Activated CD4-positive, alpha-beta T cell treated with anti-CD3 and anti-CD28 coated beads for 36 hours (primary cell): ENCODE measurements at regions not wholly inside any gene's neighbourhood (a gene's known extent, or its start where the extent isn't known, plus 50 kb on each side); places are given as distances from the start of the nearest gene placed in this dataset.

Source experiments
- ATAC-seq: fragments of 200-7000 bp; cut with Tn5 transposase; one replicate; pipeline ENCODE4 v1.10.0; 2021; ENCODE audit warnings: mild to moderate bottlenecking, moderate library complexity
- CTCF ChIA-PET: fragments of 350-600 bp; sonication (Branson Sonifier 250); formaldehyde crosslinking; loops from one replicate; lab custom pipeline; 2021; ENCODE audit warnings: antibody characterized with exemption; lab: Charles Lee
- POLR2A ChIA-PET: fragments of 350-600 bp; sonication (Branson Sonifier 250); formaldehyde crosslinking; loops from one replicate; lab custom pipeline; 2021; ENCODE audit warnings: antibody characterized with exemption, inconsistent platforms; lab: Charles Lee
- DNase-seq: peaks from one replicate; pipeline ENCODE4 v3.0.0-alpha.2; 2020
- H3K27ac Mint-ChIP-seq: one replicate; pipeline ENCODE4 v1.8.0; 2021; ENCODE audit warnings: mixed read lengths
- H3K27me3 Mint-ChIP-seq: one replicate; pipeline ENCODE4 v1.8.0; 2021; ENCODE audit warnings: mixed read lengths
- H3K36me3 Mint-ChIP-seq: one replicate; pipeline ENCODE4 v1.8.0; 2021; ENCODE audit warnings: low read depth, mixed read lengths
- H3K4me1 Mint-ChIP-seq: one replicate; pipeline ENCODE4 v1.8.0; 2021; ENCODE audit warnings: mixed read lengths
- H3K4me3 Mint-ChIP-seq: one replicate; pipeline ENCODE4 v1.8.0; 2021; ENCODE audit warnings: mild to moderate bottlenecking, moderate library complexity, mixed read lengths
- H3K9me3 Mint-ChIP-seq: one replicate; pipeline ENCODE4 v1.8.0; 2021; ENCODE audit warnings: low read depth, mixed read lengths
- intact Hi-C, 2 experiments: fragments of 100-400 bp; cut with DNase I in 1 of 2; cut with micrococcal nuclease in 1 of 2; formaldehyde crosslinking; loops; one replicate each; pipeline versions ENCODE4 v1.14.2 to v1.15.1; 2022 to 2024; cut with DNase I, micrococcal nuclease

DNA sequence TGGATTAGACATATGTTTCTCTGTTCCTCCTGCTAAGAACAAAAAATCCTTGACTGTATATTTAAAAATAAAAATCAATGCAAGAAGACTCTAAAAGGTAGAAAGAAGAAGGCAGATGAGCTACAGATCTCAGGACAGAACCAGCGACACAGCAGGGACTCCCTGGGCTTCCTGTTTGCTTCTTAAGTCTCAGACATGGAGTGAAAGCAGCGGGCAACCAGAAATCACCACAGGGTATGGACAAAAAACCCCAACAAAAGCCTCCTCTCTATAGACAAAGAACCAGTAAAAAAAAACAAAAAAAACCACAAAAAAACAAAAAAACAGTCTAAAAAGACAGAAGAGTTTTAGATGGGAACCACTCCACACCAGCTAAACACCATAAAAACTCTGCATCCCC, 971.0 kb upstream of the GYPC start:
- Mint-ChIP-seq H3K4me3 (no peak overlapping the region), H3K36me3 (no peaks in the 10 kb centered on the region), H3K9me3 (no peaks in the 10 kb centered on the region), H3K27me3 (no peaks in the 10 kb centered on the region), H3K4me1 (no peaks in the 10 kb centered on the region), H3K27ac (no peak overlapping the region)
- intact Hi-C loops = no loop called here
- ChIA-PET POLR2A (interaction anchor here (0.6 kb wide), 1 partner anchor 48 kb away, joined by 3 read pairs; no protein-coding TSS in a partner anchor), CTCF (no interaction called here)
- DNase-seq = no peak
- ATAC-seq = no peak

DNA sequence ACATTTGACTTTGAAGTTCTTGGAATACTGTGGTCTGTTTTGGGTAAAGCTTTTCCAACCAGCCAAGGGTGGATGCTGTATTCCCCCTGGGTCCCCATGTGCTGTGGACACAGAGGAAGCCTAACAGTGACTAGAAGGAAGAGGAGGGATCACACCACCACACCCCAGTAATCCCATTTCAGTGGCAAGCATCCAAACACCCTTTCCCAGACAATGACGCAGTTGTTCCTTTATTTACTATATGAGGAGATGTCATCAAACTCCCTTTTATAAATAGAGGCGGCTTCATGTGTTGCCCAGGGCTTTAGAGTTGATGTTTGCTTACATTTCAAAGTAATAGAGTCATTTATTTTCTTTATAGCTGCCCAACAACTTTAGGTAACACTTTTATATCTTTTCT, 959.4 kb upstream of the GYPC start:
- H3K27ac Mint-ChIP-seq = no peak overlapping the region
- ChIA-PET POLR2A (no interaction called here), CTCF (interaction anchor here (0.7 kb wide), 1 partner anchor 22 kb away, joined by 3 read pairs; no protein-coding TSS in a partner anchor)
- ATAC-seq (no peak), DNase-seq (no peak)
- no peaks in the 10 kb centered on the region for H3K36me3 Mint-ChIP-seq
- no peaks in the 10 kb centered on the region for H3K27me3 Mint-ChIP-seq
- H3K9me3 Mint-ChIP-seq = no peaks in the 10 kb centered on the region
- intact Hi-C loops = no loop called here
- no peaks in the 10 kb centered on the region for H3K4me1 Mint-ChIP-seq
- H3K4me3 Mint-ChIP-seq = no peak overlapping the region

DNA sequence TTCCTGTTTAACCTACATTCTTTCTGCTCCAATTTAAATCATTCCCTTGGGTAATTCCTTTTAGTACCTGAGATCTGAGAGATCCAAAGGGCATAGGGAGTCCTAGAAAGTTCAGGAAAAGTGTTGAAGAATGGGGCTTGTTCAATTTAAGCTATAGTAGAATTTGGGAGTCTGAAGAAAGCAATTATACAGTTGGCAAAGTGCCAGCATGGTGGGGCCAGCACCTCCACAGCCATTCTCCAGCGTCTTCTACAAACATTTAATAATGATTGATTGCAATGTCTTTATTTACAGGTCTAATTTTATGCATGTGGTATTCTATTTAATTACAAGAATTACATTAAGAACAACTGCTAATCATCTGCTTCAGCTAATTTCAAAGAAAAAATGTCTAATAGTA, 957.7 kb upstream of the GYPC start:
- ChIA-PET CTCF (no interaction called here), POLR2A (no interaction called here)
- Mint-ChIP-seq H3K27ac (no peak overlapping the region), H3K4me1 (no peaks in the 10 kb centered on the region), H3K4me3 (no peak overlapping the region), H3K9me3 (no peaks in the 10 kb centered on the region), H3K27me3 (no peaks in the 10 kb centered on the region), H3K36me3 (no peaks in the 10 kb centered on the region)
- intact Hi-C loops = no loop called here
- DNase-seq (no peak), ATAC-seq (no peak)

- DNase-seq = no peak
- Mint-ChIP-seq H3K4me1 (no peaks in the 10 kb centered on the region), H3K27ac (no peak overlapping the region), H3K9me3 (no peaks in the 10 kb centered on the region), H3K4me3 (no peak overlapping the region), H3K36me3 (no peaks in the 10 kb centered on the region), H3K27me3 (no peaks in the 10 kb centered on the region)
- ChIA-PET CTCF (interaction anchor here (0.6 to 0.7 kb wide), 2 partner anchors 16 to 889 kb away, joined by 3 to 4 read pairs; no protein-coding TSS in a partner anchor), POLR2A (no interaction called here)
- no peak for ATAC-seq
- intact Hi-C loops = no loop called here
Measured at GRCh38 chr2:125701070-125701469, 954.9 kb upstream of the GYPC start.

DNA sequence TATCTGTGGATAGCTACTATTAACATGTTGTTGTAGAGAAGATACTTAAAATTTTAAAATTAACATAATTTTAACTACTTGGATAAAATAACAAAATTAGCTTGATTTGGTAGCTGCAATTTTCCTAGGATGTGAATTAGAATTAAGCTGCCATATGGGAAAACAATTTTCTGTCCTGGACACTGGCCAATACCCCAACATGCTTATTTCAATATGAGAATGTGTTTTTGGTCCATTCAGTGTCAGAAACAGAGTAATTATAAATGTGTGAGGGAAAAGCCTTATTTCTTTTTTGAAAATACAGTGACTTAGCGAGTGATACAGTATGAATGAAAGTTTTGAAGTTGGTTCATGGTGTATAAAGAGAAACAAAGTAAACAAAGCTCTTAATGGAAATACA, 948.3 kb upstream of the GYPC start:
- ChIA-PET POLR2A (no interaction called here), CTCF (no interaction called here)
- no peak overlapping the region for H3K4me3 Mint-ChIP-seq
- no peak for ATAC-seq
- H3K27ac Mint-ChIP-seq = no peak overlapping the region
- peaks cover 3% of the 10 kb centered on the region for H3K9me3 Mint-ChIP-seq
- no peaks in the 10 kb centered on the region for H3K27me3 Mint-ChIP-seq
- no peaks in the 10 kb centered on the region for H3K4me1 Mint-ChIP-seq
- no peak for DNase-seq
- intact Hi-C loops = no loop called here
- no peaks in the 10 kb centered on the region for H3K36me3 Mint-ChIP-seq

DNA sequence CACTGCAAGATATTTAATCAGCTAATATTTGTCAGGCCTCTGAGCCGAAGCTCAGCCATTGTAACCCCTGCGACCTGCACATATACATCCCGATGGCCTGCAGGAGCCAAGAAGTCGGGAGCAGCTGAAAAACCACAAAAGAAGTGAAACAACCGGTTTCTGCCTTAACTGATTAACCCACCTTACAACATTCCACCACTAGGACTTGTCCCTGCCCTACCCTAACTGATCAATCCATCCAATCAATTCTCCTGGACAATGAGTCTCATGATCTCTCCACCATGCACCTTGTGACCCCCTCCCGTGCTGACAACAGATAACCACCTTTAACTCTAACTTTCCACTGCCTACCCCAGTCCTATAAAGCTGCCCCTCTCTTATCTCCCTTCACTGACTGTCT, 945.4 kb upstream of the GYPC start:
- intact Hi-C loops = no loop called here
- ChIA-PET CTCF (no interaction called here), POLR2A (no interaction called here)
- H3K4me1 Mint-ChIP-seq = no peaks in the 10 kb centered on the region
- no peak overlapping the region for H3K4me3 Mint-ChIP-seq
- peaks cover 3% of the 10 kb centered on the region for H3K9me3 Mint-ChIP-seq
- H3K36me3 Mint-ChIP-seq = no peaks in the 10 kb centered on the region
- no peaks in the 10 kb centered on the region for H3K27me3 Mint-ChIP-seq
- no peak overlapping the region for H3K27ac Mint-ChIP-seq
- DNase-seq (no peak), ATAC-seq (no peak)

DNA sequence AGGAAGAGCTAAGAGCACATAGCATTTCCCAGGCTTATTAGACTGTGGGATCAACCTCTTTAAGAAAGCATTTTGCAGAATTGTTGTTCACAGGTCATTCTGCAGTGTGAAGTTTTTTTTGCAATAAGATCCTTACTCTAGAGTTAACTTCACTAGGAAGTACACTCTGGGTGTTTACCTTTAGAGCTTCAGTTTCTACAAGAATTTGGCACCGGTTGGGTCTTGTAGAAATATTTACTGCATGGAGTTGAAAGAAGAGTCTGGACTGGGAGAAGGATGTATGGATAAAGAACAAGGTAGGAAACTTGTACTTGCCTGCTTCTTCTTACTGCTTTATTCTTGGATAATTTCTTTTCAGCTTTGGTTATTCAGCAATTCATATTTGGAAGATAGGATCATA, 944.9 kb upstream of the GYPC start:
- peaks cover 3% of the 10 kb centered on the region for H3K9me3 Mint-ChIP-seq

GRCh38 chr2:125713533-125713932, 942.4 kb upstream of the GYPC start:
- CTCF ChIA-PET = no interaction called here
- POLR2A ChIA-PET = no interaction called here
- no peak for DNase-seq
- Mint-ChIP-seq H3K27me3 (no peaks in the 10 kb centered on the region), H3K36me3 (no peaks in the 10 kb centered on the region), H3K27ac (no peak overlapping the region), H3K4me3 (no peak overlapping the region), H3K4me1 (no peaks in the 10 kb centered on the region), H3K9me3 (peaks cover 4% of the 10 kb centered on the region)
- intact Hi-C loops = no loop called here
- no peak for ATAC-seq

More for the DNA sequence above, 944.9 kb upstream of the GYPC start:
- ChIA-PET POLR2A (no interaction called here), CTCF (no interaction called here)
- Mint-ChIP-seq H3K27ac (no peak overlapping the region), H3K36me3 (no peaks in the 10 kb centered on the region), H3K4me3 (no peak overlapping the region), H3K27me3 (no peaks in the 10 kb centered on the region), H3K4me1 (no peaks in the 10 kb centered on the region)
- intact Hi-C loops = no loop called here
- ATAC-seq = no peak
- DNase-seq = no peak

DNA sequence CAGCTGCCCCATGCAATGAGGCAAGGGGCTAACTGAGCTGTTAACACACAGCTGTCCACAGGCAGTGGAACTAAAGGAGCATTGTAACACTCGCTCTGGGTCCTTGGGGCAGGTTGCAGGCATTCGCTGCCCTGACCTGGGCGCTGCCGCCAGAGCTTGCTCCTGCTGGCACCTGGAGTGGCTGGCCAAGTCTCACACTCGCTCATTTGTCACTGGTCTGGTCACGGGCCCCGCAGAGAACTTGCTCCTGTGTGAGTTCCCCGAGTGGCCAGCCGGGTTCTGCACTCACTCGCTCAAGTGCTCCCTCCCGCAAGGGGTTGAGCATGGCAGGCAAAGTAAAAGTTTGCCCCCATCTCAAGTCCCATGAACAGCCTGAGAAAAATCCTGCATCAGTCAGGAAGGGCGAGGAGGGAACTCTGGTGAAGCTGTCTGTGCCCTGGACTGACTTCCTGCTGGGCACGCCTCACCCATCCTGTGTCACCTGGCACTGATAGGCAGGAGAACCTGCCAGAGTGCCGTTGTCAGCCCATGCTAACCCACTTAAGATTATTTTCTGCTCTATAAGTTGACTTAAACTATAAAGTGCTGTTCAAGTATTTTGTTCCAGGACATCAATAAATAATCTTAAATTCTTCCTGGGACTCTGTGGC, 934.8 kb upstream of the GYPC start:
- DNase-seq = no peak
- Mint-ChIP-seq H3K4me3 (no peak overlapping the region), H3K27ac (no peak overlapping the region), H3K27me3 (no peaks in the 10 kb centered on the region), H3K9me3 (peaks cover 6% of the 10 kb centered on the region), H3K4me1 (no peaks in the 10 kb centered on the region), H3K36me3 (no peaks in the 10 kb centered on the region)
- intact Hi-C loops = no loop called here
- no peak for ATAC-seq
- ChIA-PET POLR2A (no interaction called here), CTCF (no interaction called here)

GRCh38 chr2:125730921-125731320, 925.0 kb upstream of the GYPC start:
- POLR2A ChIA-PET = no interaction called here
- no peak overlapping the region for H3K27ac Mint-ChIP-seq
- ATAC-seq = no peak
- no peaks in the 10 kb centered on the region for H3K4me1 Mint-ChIP-seq
- intact Hi-C loops = no loop called here
- H3K27me3 Mint-ChIP-seq = no peaks in the 10 kb centered on the region
- H3K4me3 Mint-ChIP-seq = no peak overlapping the region
- DNase-seq = no peak
- peaks cover 7% of the 10 kb centered on the region for H3K9me3 Mint-ChIP-seq
- CTCF ChIA-PET = no interaction called here
- no peaks in the 10 kb centered on the region for H3K36me3 Mint-ChIP-seq

DNA sequence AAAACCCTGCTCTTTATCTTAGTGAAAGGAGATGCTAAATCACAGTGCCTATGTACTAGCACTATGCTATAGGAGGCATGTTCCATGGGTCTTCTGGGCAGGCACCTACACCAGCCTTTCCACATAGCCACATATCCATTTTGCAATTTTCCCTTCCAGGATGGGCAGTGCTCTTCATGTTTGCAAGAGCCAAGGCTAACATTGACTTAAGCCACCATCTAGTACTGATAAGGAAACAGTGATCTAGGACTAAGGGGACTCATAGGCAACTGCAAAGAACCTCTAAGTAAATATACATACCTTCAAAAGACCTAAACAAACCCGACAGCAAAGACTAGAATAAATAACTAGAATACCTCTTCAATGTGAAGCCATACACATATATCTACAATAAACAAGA, 919.7 kb upstream of the GYPC start:
- intact Hi-C loops = no loop called here
- CTCF ChIA-PET = no interaction called here
- DNase-seq (no peak), ATAC-seq (no peak)
- Mint-ChIP-seq H3K4me1 (no peaks in the 10 kb centered on the region), H3K4me3 (no peak overlapping the region), H3K36me3 (no peaks in the 10 kb centered on the region), H3K9me3 (peaks cover 14% of the 10 kb centered on the region), H3K27me3 (no peaks in the 10 kb centered on the region), H3K27ac (no peak overlapping the region)
- POLR2A ChIA-PET = no interaction called here

GRCh38 chr2:125745514-125745913, 910.4 kb upstream of the GYPC start:
- Mint-ChIP-seq H3K4me3 (no peak overlapping the region), H3K27me3 (no peaks in the 10 kb centered on the region), H3K9me3 (no peaks in the 10 kb centered on the region), H3K4me1 (no peaks in the 10 kb centered on the region), H3K36me3 (no peaks in the 10 kb centered on the region), H3K27ac (no peak overlapping the region)
- intact Hi-C loops = loop anchor here in 1 of 2 experiments (2.0 kb wide), 1 partner anchor 1031 kb away; no protein-coding TSS in a partner anchor
- ChIA-PET POLR2A (no interaction called here), CTCF (no interaction called here)
- no peak for ATAC-seq
- DNase-seq = peak; percentile 11
